HepG2 (cell line): ENCODE measurements at regions not wholly inside any gene's neighbourhood (a gene's known extent, or its start where the extent isn't known, plus 50 kb on each side); places are given as distances from the start of the nearest gene placed in this dataset.
A peak's percentile ranks its signal among the peaks of the same experiment; 100 is the strongest.

ENCODE experiments used
- ATAC-seq: fragments of 200-7000 bp; cut with Tn5 transposase; 3 replicates; pipeline ENCODE4 v1.9.1; 2020; ENCODE audit warnings: mild to moderate bottlenecking, moderate library complexity
- BruUV-seq: library from RNA; stranded (reverse); fragments of 400-500 nt; replicated peaks from 2 replicates; lab custom pipeline; 2021; lab: Mats Ljungman, UMichigan
- CTCF ChIA-PET: fragments of 300-600 bp; formaldehyde crosslinking; extraction: SDS; loops from one replicate; lab custom pipeline; 2021; ENCODE audit warnings: low total read pairs, inconsistent platforms, low intra/inter-chr PET ratio; lab: Yijun Ruan, JAX
- POLR2A ChIA-PET: fragments of 350-600 bp; sonication (Branson Sonifier 250); formaldehyde crosslinking; loops from one replicate; lab custom pipeline; 2020; ENCODE audit warnings: antibody characterized with exemption, inconsistent platforms; lab: Yijun Ruan, JAX
- DNase-seq: peaks from one replicate; pipeline ENCODE4 v3.0.0-alpha.2; 2015; ENCODE audit warnings: low spot score
- FAIRE-seq: peaks from 3 replicates; lab custom pipeline; 2011; peaks lifted over from hg19 to GRCh38; lab: Jason Lieb, UNC
- H2AFZ ChIP-seq: one replicate; pipeline ENCODE4 v1.6.1; 2011; ENCODE audit warnings: low read length, inconsistent platforms
- H3K27ac ChIP-seq: fragments of 300-600 bp; 3 replicates; pipeline ENCODE4 v1.8.0; 2011; ENCODE audit warnings: mixed run types, mild to moderate bottlenecking, mixed read lengths, low read length, inconsistent platforms; ENCODE audit not compliant: insufficient read depth; ENCODE audit errors: extremely low read length
- H3K27me3 ChIP-seq, 2 experiments: fragments of 200-600 bp in 1 of 2; 2 replicates in 1 of 2; 3 replicates in 1 of 2; pipeline versions ENCODE4 v1.6.0 to v1.8.0; 2011; ENCODE audit warnings: low read length in 2 of 2, mild to moderate bottlenecking in 2 of 2, moderate library complexity in 2 of 2, inconsistent platforms in 1 of 2; ENCODE audit not compliant: insufficient read depth in 2 of 2, control insufficient read depth in 1 of 2
- H3K36me3 ChIP-seq, 2 experiments: fragments of 200-600 bp in 1 of 2; replicated peaks in 1 of 2; 2 replicates in 1 of 2; 3 replicates in 1 of 2; pipeline versions ENCODE4 v1.5.1 to v1.8.0; 2011; ENCODE audit warnings: low read length in 2 of 2, inconsistent platforms in 1 of 2; ENCODE audit not compliant: insufficient read depth in 2 of 2, control insufficient read depth in 1 of 2
- H3K4me1 ChIP-seq: 2 replicates; pipeline ENCODE4 v1.5.1; 2012; ENCODE audit warnings: low read length, inconsistent platforms; ENCODE audit not compliant: insufficient read depth
- H3K4me2 ChIP-seq: 2 replicates; pipeline ENCODE4 v1.6.0; 2011; ENCODE audit warnings: low read depth, low read length, inconsistent platforms
- H3K4me3 ChIP-seq, 3 experiments: fragments of 200-600 bp in 1 of 3; sonication (generic), shearing (Covaris generic) in 1 of 3; replicated peaks in 1 of 3; 2 replicates each; pipeline ENCODE4 v1.5.1; 2011 to 2016; ENCODE audit warnings: low read length in 3 of 3, inconsistent platforms in 2 of 3, low read depth in 2 of 3, mild to moderate bottlenecking in 2 of 3, control low read depth in 1 of 3, mixed read lengths in 1 of 3; ENCODE audit not compliant: insufficient read depth in 1 of 3
- H3K79me2 ChIP-seq: one replicate; pipeline ENCODE4 v1.6.1; 2011; ENCODE audit warnings: low read length, inconsistent platforms; ENCODE audit not compliant: insufficient read depth
- H3K9ac ChIP-seq: 2 replicates; pipeline ENCODE4 v1.6.0; 2011; ENCODE audit warnings: mild to moderate bottlenecking, low read depth, low read length, inconsistent platforms; ENCODE audit not compliant: insufficient read depth
- H3K9me3 ChIP-seq: 2 replicates; pipeline ENCODE4 v1.5.1; 2012; ENCODE audit warnings: mild to moderate bottlenecking, low read length
- H4K20me1 ChIP-seq: 2 replicates; pipeline ENCODE4 v1.6.0; 2011; ENCODE audit warnings: inconsistent platforms, mild to moderate bottlenecking, low read length, moderate library complexity; ENCODE audit not compliant: insufficient read depth
- AKAP8 ChIP-seq: sonication (generic); formaldehyde crosslinking; IDR thresholded peaks from 2 replicates; pipeline ENCODE4 v1.5.1; 2020; ENCODE audit warnings: mild to moderate bottlenecking, missing genetic modification reagents
- ATRX ChIP-seq: sonication (generic); formaldehyde crosslinking; IDR thresholded peaks from 2 replicates; pipeline ENCODE4 v1.4.0; 2020; ENCODE audit warnings: missing genetic modification reagents, borderline replicate concordance
- ELK4 ChIP-seq: sonication (generic); formaldehyde crosslinking; IDR thresholded peaks from 2 replicates; pipeline ENCODE4 v1.9.0; 2021; ENCODE audit warnings: missing genetic modification reagents, borderline replicate concordance
- FOXA3 ChIP-seq: IDR thresholded peaks from 2 replicates; pipeline ENCODE4 v1.6.1; 2016; ENCODE audit warnings: missing genetic modification reagents, missing compliant biosample characterization
- KDM2A ChIP-seq: sonication (generic); formaldehyde crosslinking; IDR thresholded peaks from 2 replicates; pipeline ENCODE4 v1.4.0; 2020; ENCODE audit warnings: low read depth, missing genetic modification reagents, borderline replicate concordance
- KLF15 ChIP-seq: sonication (generic); formaldehyde crosslinking; IDR thresholded peaks from 2 replicates; pipeline ENCODE4 v1.8.1; 2023; ENCODE audit warnings: borderline replicate concordance, mild to moderate bottlenecking, inconsistent platforms, missing genetic modification reagents, mixed read lengths
- MXD4 ChIP-seq: IDR thresholded peaks from 2 replicates; pipeline ENCODE4 v1.6.1; 2016; ENCODE audit warnings: mild to moderate bottlenecking, missing biosample characterization, missing genetic modification reagents
- NFRKB ChIP-seq: fragments of 450-650 bp; IDR thresholded peaks from 2 replicates; pipeline ENCODE4 v1.6.1; 2017
- NKX3-1 ChIP-seq: sonication (generic); formaldehyde crosslinking; IDR thresholded peaks from 2 replicates; pipeline ENCODE4 v1.5.0; 2020; ENCODE audit warnings: missing genetic modification reagents
- PPARG ChIP-seq: conservative IDR thresholded peaks from 2 replicates; pipeline ENCODE4 v1.6.1; 2016; ENCODE audit warnings: missing biosample characterization, missing genetic modification reagents
- SALL1 ChIP-seq: sonication (generic); formaldehyde crosslinking; IDR thresholded peaks from 2 replicates; pipeline ENCODE4 v1.8.0; 2022; ENCODE audit warnings: mild to moderate bottlenecking, missing genetic modification reagents
- SMAD3 ChIP-seq: sonication (generic); formaldehyde crosslinking; IDR thresholded peaks from 2 replicates; pipeline ENCODE4 v1.4.0; 2020; ENCODE audit warnings: missing genetic modification reagents
- SNRNP70 ChIP-seq: fragments of 200-400 bp; formaldehyde crosslinking; IDR thresholded peaks from 2 replicates; pipeline ENCODE4 v1.6.1; 2017; ENCODE audit warnings: mild to moderate bottlenecking, low read depth, low read length, moderate library complexity
- SP4 ChIP-seq: sonication (generic); formaldehyde crosslinking; IDR thresholded peaks from 2 replicates; pipeline ENCODE4 v1.8.1; 2023; ENCODE audit warnings: mild to moderate bottlenecking, missing genetic modification reagents
- SPEN ChIP-seq: sonication (generic); formaldehyde crosslinking; IDR thresholded peaks from 2 replicates; pipeline ENCODE4 v1.5.1; 2020; ENCODE audit warnings: low read depth, mild to moderate bottlenecking, missing genetic modification reagents
- SRSF1 ChIP-seq: fragments of 200-400 bp; formaldehyde crosslinking; optimal IDR thresholded peaks from 2 replicates; pipeline ENCODE3; 2017; ENCODE audit warnings: mild to moderate bottlenecking, low read depth, low read length, moderate library complexity
- TOE1 ChIP-seq: sonication (generic); formaldehyde crosslinking; IDR thresholded peaks from 2 replicates; pipeline ENCODE4 v1.4.0; 2020; ENCODE audit warnings: mild to moderate bottlenecking, missing genetic modification reagents
- U2AF2 ChIP-seq: fragments of 200-400 bp; formaldehyde crosslinking; IDR thresholded peaks from 2 replicates; pipeline ENCODE4 v1.6.1; 2017; ENCODE audit warnings: low read depth, mild to moderate bottlenecking, low read length
- ZFP90 ChIP-seq: sonication (generic); formaldehyde crosslinking; IDR thresholded peaks from 2 replicates; pipeline ENCODE4 v1.8.0; 2022; ENCODE audit warnings: missing genetic modification reagents, mild to moderate bottlenecking, inconsistent platforms, borderline replicate concordance
- ZNF552 ChIP-seq: sonication (generic); formaldehyde crosslinking; IDR thresholded peaks from 2 replicates; pipeline ENCODE4 v1.9.0; 2022; ENCODE audit warnings: missing genetic modification reagents, mild to moderate bottlenecking, borderline replicate concordance
- ZNF709 ChIP-seq: sonication (generic); formaldehyde crosslinking; IDR thresholded peaks from 2 replicates; pipeline ENCODE4 v1.5.0; 2020; ENCODE audit warnings: mild to moderate bottlenecking, missing genetic modification reagents
- WGBS: methylation state at CpG from one replicate; pipeline ENCODE4 v1.1.6; 2017; ENCODE audit warnings: low lambda C conversion rate; 5-methylcytosine and 5-hydroxymethylcytosine counted together
- in situ Hi-C: cut with HindIII; loops from 2 replicates; pipeline ENCODE4 v1.10.0; 2017; ENCODE audit warnings: low pct_unique_long_range_greater_than_20kb; ENCODE audit not compliant: extremely low pct_ligation_motif_present
- intact Hi-C: fragments of 100-400 bp; cut with micrococcal nuclease; formaldehyde crosslinking; loops from one replicate; pipeline ENCODE4 v1.10.0; 2022; ENCODE audit not compliant: unreplicated experiment
- TF ChIP-seq, protein P1 (sequence below): sonication (generic); formaldehyde crosslinking; IDR thresholded peaks from 2 replicates; pipeline ENCODE4 v1.4.0; 2020; ENCODE audit warnings: missing genetic modification reagents
- TF ChIP-seq, protein P2 (sequence below): sonication (generic); formaldehyde crosslinking; IDR thresholded peaks from 2 replicates; pipeline ENCODE4 v1.8.0; 2022; ENCODE audit warnings: mild to moderate bottlenecking, missing genetic modification reagents, moderate library complexity

- TF ChIP-seq SRSF1 (no peak), KDM2A (no peak), U2AF2 (no peak), AKAP8 (no peak), ELK4 (no peak)
- TF ChIP-seq, protein P1, sequence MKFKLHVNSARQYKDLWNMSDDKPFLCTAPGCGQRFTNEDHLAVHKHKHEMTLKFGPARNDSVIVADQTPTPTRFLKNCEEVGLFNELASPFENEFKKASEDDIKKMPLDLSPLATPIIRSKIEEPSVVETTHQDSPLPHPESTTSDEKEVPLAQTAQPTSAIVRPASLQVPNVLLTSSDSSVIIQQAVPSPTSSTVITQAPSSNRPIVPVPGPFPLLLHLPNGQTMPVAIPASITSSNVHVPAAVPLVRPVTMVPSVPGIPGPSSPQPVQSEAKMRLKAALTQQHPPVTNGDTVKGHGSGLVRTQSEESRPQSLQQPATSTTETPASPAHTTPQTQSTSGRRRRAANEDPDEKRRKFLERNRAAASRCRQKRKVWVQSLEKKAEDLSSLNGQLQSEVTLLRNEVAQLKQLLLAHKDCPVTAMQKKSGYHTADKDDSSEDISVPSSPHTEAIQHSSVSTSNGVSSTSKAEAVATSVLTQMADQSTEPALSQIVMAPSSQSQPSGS (CRISPR knock-in tag): no peak
Measured at GRCh38 chr2:84297155-84297554, 161.9 kb downstream of the SUCLG1 start (continued).

DNA sequence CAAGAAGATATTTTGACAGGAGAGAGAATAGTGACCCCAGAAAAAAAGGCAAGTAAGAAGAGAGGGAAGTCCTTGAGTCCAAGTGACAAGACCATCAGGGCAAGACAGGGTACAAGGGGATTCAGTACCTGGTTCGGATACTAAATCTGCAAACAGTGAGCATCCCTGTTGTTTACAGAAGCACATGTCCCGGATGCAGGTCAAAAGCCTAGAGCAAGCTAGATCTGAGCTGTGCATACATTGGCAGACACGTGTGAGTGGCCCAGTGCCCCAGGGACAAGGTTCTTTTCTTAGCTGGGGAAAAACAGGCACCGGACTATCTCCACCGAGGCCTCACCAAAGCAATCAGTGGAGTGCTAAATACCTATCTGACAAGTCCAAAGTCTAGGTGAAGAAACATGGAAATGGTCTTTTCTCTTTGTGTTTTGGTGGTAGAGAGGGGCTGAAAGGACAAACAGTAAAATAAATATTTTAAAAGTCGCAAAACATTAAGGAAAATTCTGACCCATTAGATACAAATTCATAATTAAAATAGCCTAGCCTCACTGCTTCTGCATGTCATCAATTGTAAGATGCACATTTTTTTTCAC lies 165.2 kb downstream of the SUCLG1 start:
- intact Hi-C loops: no loop called here
- BruUV-seq: no TSS peak
- H3K79me2 ChIP-seq: no peaks in the 10 kb centered on the region
- DNase-seq (peak; percentile 97), ATAC-seq (peak; percentile 97), FAIRE-seq (peak; percentile 93)
- H3K4me3 ChIP-seq: no peak overlapping the region; a peak in 1 of 6 replicates
- H3K27me3 ChIP-seq: no peaks in the 10 kb centered on the region
- CTCF ChIA-PET: no interaction called here
- H3K4me2 ChIP-seq: peak overlapping the region; percentile 60
- H3K9ac ChIP-seq: peak overlapping the region; percentile 57
- no peaks in the 10 kb centered on the region; the same call in 1 of the 2 replicates for H3K9me3 ChIP-seq
- POLR2A ChIA-PET: interaction anchor here (0.6 to 1.6 kb wide), 9 partner anchors 9 to 1223 kb away, joined by 3 to 10 read pairs (median 3); no protein-coding TSS in a partner anchor
- WGBS: 2% methylated on average over 6 of the region's 6 CpGs
- no peaks in the 10 kb centered on the region for H4K20me1 ChIP-seq
- no peaks in the 10 kb centered on the region for H3K36me3 ChIP-seq
- H3K27ac ChIP-seq: peak overlapping the region; percentile 90
- peaks cover 79% of the 10 kb centered on the region for H3K4me1 ChIP-seq
- in situ Hi-C loops: no loop called here
- H2AFZ ChIP-seq: no peak overlapping the region
- TF ChIP-seq, protein P2, sequence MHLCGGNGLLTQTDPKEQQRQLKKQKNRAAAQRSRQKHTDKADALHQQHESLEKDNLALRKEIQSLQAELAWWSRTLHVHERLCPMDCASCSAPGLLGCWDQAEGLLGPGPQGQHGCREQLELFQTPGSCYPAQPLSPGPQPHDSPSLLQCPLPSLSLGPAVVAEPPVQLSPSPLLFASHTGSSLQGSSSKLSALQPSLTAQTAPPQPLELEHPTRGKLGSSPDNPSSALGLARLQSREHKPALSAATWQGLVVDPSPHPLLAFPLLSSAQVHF (CRISPR knock-in tag): no peak
- TF ChIP-seq TOE1: peak; percentile 98; the same call in 1 of the 2 replicates
- peak; percentile 99 for TF ChIP-seq FOXA3 (CRISPR knock-in tag)
- no peak for TF ChIP-seq ATRX (CRISPR knock-in tag)
- peak; percentile 30; the same call in 1 of the 2 replicates for TF ChIP-seq ZNF709
- peak; percentile 100 for TF ChIP-seq SALL1 (CRISPR knock-in tag)
- no peak for TF ChIP-seq KLF15
- peak; percentile 95 for TF ChIP-seq SMAD3 (CRISPR knock-in tag)
- peak; percentile 83; the same call in 1 of the 2 replicates for TF ChIP-seq ZFP90
- TF ChIP-seq MXD4: peak; percentile 91
- peak; percentile 63; the same call in 1 of the 2 replicates for TF ChIP-seq SP4
- no peak for TF ChIP-seq NFRKB
- peak; percentile 87; the same call in 1 of the 2 replicates for TF ChIP-seq SPEN (CRISPR knock-in tag)
- TF ChIP-seq PPARG (CRISPR knock-in tag): peak; percentile 99
- TF ChIP-seq NKX3-1 (CRISPR knock-in tag): peak; percentile 91; the same call in 1 of the 2 replicates
- no peak for TF ChIP-seq ZNF552 (CRISPR knock-in tag)
- TF ChIP-seq SNRNP70: no peak
